GM18511 (cell line): ENCODE measurements at regions not wholly inside any gene's neighbourhood (a gene's known extent, or its start where the extent isn't known, plus 50 kb on each side); places are given as distances from the start of the nearest gene placed in this dataset.
"Not testable (repeated sequence)": the region's sequence is repeated elsewhere in the genome, so short reads cannot be mapped to it uniquely, and the experiment has no call there.

Experiments
- ATAC-seq: cut with Tn5 transposase; IDR thresholded peaks from one replicate; pipeline ENCODE4 v1.9.1; 2021; ENCODE audit warnings: mild to moderate bottlenecking, moderate library complexity; ENCODE audit not compliant: unreplicated experiment

- ATAC-seq, result no peak
These were observed 286.1 kb upstream of the PMFBP1 start for GRCh38 chr16:72458035-72458434.

- no peak for ATAC-seq
These were observed 285.4 kb upstream of the PMFBP1 start for GRCh38 chr16:72457243-72457940.

- ATAC-seq, result no peak
These were observed 284.0 kb upstream of the PMFBP1 start for GRCh38 chr16:72455743-72456659.

- ATAC-seq, result not testable (repeated sequence)
These were observed 281.9 kb upstream of the PMFBP1 start for GRCh38 chr16:72453856-72454255.

- no peak for ATAC-seq
These were observed 272.7 kb upstream of the PMFBP1 start for GRCh38 chr16:72444696-72445095.

GRCh38 chr16:72443809-72444208 lies 271.9 kb upstream of the PMFBP1 start:
- no peak for ATAC-seq

GRCh38 chr16:72442385-72443158 lies 270.6 kb upstream of the PMFBP1 start:
- ATAC-seq, result no peak

GRCh38 chr16:72437891-72438290 lies 265.9 kb upstream of the PMFBP1 start:
- ATAC-seq, result no peak

- ATAC-seq, result no peak
These were observed 262.2 kb upstream of the PMFBP1 start for GRCh38 chr16:72434159-72434558.

GRCh38 chr16:72430121-72430520 lies 258.2 kb upstream of the PMFBP1 start:
- ATAC-seq, result no peak

- no peak for ATAC-seq
These were observed 257.7 kb upstream of the PMFBP1 start for GRCh38 chr16:72429671-72430081.

- no peak for ATAC-seq
These were observed 256.9 kb upstream of the PMFBP1 start for GRCh38 chr16:72428681-72429376.

GRCh38 chr16:72427783-72428331 lies 255.9 kb upstream of the PMFBP1 start:
- no peak for ATAC-seq

GRCh38 chr16:72427051-72427782 lies 255.3 kb upstream of the PMFBP1 start:
- no peak for ATAC-seq

GRCh38 chr16:72426386-72426785 lies 254.4 kb upstream of the PMFBP1 start:
- ATAC-seq, result no peak

GRCh38 chr16:72425571-72426341 lies 253.8 kb upstream of the PMFBP1 start:
- no peak for ATAC-seq

GRCh38 chr16:72424757-72425156 lies 252.8 kb upstream of the PMFBP1 start:
- no peak for ATAC-seq

- ATAC-seq, result no peak
These were observed 250.4 kb upstream of the PMFBP1 start for GRCh38 chr16:72422308-72422897.

GRCh38 chr16:72419638-72420037 lies 247.7 kb upstream of the PMFBP1 start:
- no peak for ATAC-seq
